ENCODE measurements at regions not wholly inside any gene's neighbourhood (a gene's known extent, or its start where the extent isn't known, plus 50 kb on each side); places are given as distances from the start of the nearest gene placed in this dataset.

DNA sequence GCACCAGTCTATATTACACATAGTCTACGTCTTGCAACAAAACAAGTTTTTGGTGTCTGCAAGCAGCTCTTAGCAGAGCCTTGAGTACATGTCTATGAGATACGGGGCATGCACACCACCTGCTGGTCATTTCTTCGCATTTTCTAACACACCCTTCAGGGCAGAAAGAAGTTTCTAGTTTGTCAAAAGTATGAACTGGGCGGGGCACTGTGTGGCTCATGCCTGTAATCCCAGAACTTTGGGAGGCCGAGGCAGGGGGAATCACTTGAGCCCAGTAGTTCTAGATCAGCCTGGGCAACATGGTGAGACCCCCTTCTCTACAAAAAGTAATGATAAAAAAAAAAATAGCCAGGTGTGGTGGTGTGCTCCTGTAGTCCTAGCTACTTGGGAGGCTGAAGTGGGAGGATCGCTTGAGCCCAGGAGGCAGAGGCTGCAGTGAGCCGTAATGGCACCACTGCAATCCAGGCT lies 64.2 kb upstream of the ARL8B start:
- no peak overlapping the region for H3K4me3 ChIP-seq (ENCODE audit: low read depth, low read length)
- TF ChIP-seq, protein P1, sequence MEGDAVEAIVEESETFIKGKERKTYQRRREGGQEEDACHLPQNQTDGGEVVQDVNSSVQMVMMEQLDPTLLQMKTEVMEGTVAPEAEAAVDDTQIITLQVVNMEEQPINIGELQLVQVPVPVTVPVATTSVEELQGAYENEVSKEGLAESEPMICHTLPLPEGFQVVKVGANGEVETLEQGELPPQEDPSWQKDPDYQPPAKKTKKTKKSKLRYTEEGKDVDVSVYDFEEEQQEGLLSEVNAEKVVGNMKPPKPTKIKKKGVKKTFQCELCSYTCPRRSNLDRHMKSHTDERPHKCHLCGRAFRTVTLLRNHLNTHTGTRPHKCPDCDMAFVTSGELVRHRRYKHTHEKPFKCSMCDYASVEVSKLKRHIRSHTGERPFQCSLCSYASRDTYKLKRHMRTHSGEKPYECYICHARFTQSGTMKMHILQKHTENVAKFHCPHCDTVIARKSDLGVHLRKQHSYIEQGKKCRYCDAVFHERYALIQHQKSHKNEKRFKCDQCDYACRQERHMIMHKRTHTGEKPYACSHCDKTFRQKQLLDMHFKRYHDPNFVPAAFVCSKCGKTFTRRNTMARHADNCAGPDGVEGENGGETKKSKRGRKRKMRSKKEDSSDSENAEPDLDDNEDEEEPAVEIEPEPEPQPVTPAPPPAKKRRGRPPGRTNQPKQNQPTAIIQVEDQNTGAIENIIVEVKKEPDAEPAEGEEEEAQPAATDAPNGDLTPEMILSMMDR (IDR thresholded peaks at IDR 0.05; ENCODE audit: low read depth, low read length) = peak; percentile 55
- TF ChIP-seq, protein P2, sequence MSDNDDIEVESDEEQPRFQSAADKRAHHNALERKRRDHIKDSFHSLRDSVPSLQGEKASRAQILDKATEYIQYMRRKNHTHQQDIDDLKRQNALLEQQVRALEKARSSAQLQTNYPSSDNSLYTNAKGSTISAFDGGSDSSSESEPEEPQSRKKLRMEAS (IDR thresholded peaks at IDR 0.05; ENCODE audit: low read depth, low read length) = peak; percentile 44; the same call in 1 of the 2 replicates
- no peak for TF ChIP-seq POLR2A (IDR thresholded peaks at IDR 0.05; ENCODE audit: extremely low read depth, insufficient read length)
- peak; percentile 85 for DNase-seq (ENCODE audit: low read depth)

DNA sequence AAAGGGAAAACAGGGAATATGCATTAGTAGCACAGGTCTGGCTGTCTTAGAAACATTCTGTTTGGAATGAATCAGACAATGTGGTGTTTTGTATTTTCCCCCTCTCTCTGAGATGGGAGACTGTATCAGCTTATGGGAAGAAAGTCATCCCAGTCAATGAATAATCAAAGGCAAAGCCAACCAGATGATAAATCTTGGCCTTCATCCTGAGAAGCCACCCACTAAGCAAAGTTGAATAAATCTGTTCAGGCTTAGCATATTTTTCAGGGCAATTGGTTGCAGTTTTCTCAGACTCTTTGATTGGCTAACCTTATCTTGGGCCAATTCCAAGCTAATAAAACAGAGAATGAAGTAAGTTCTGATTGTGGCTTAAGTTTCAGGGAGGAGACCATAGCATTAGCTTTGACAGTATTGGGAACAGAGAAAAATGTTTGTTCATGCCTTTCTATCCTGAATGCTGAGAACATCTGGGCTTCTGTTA lies 63.6 kb upstream of the ARL8B start:
- no peak for DNase-seq (ENCODE audit: low read depth)
- TF ChIP-seq, protein P2 (IDR thresholded peaks at IDR 0.05; ENCODE audit: low read depth, low read length) = no peak
- TF ChIP-seq, protein P1 (IDR thresholded peaks at IDR 0.05; ENCODE audit: low read depth, low read length) = no peak
- TF ChIP-seq MYC (IDR thresholded peaks at IDR 0.05; ENCODE audit: low read depth, low read length) (no peak), POLR2A (IDR thresholded peaks at IDR 0.05; ENCODE audit: extremely low read depth, insufficient read length) (no peak)
- no peak overlapping the region for H3K4me3 ChIP-seq (ENCODE audit: low read depth, low read length)

DNA sequence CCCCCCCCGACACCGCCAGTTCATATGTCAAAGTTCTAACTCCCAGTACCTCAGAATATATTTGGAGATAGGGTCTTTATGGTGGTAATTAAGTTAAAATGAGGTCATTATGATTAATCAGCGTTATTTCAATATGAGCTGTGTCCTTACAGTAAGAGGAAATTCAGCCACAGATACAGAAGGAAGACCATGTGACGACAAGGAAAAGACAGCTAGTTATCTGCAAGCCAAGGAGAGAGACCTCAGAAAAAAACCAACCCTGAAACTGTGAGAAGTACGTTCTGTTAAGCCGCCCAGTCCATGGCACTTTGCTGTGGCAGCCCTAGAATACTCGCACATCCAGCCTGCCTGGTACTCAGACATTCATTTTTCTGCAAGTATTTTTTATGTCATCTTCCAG lies 62.3 kb upstream of the ARL8B start:
- TF ChIP-seq, protein P1 (IDR thresholded peaks at IDR 0.05; ENCODE audit: low read depth, low read length) = no peak
- no peak for TF ChIP-seq MYC (IDR thresholded peaks at IDR 0.05; ENCODE audit: low read depth, low read length)
- TF ChIP-seq, protein P2 (IDR thresholded peaks at IDR 0.05; ENCODE audit: low read depth, low read length) = no peak
- TF ChIP-seq POLR2A (IDR thresholded peaks at IDR 0.05; ENCODE audit: extremely low read depth, insufficient read length) = no peak
- no peak overlapping the region for H3K4me3 ChIP-seq (ENCODE audit: low read depth, low read length)

DNA sequence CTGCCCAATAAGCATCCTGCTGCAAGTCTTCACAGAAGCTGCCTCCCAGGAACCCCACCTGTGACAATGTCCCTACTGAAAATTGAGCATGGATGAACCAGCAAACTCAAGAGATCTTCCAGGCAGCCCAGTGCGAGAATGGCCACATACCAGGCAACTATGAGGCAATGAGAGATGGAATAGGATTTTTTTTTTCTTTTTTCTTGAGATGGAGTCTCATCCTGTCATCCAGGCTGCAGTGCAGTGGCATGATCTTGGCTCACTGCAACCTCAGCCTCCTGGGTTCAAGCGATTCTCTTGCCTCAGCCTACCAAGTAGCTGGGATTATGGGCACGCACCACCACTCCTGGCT lies 60.9 kb upstream of the ARL8B start:
- TF ChIP-seq, protein P1 (IDR thresholded peaks at IDR 0.05; ENCODE audit: low read depth, low read length) = no peak
- TF ChIP-seq, protein P2 (IDR thresholded peaks at IDR 0.05; ENCODE audit: low read depth, low read length) = no peak
- TF ChIP-seq POLR2A (IDR thresholded peaks at IDR 0.05; ENCODE audit: extremely low read depth, insufficient read length) (no peak), MYC (IDR thresholded peaks at IDR 0.05; ENCODE audit: low read depth, low read length) (no peak)
- no peak for DNase-seq (ENCODE audit: low read depth)
- H3K4me3 ChIP-seq (ENCODE audit: low read depth, low read length) = no peak overlapping the region

More for the DNA sequence above, 62.3 kb upstream of the ARL8B start:
- no peak for DNase-seq (ENCODE audit: low read depth)

DNA sequence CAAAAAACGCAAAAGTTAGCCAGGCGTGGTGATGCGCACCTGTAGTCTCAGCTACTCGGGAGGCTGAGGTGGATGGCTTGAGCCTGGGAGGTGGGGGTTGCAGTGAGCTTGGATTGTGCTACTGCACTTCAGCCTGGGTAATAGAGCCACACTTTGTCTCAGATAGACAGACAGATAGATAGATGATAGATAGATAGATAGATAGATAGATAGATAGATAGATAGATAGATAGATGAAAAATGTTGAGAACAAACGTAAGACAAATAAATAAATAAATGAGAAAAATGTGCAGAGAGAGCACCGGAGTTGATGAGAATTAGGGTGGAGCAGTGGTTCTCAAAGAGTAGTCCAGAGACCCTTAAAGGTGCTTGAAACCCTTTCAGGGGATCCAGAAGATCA lies 58.4 kb upstream of the ARL8B start:
- DNase-seq (ENCODE audit: low read depth) = no peak
- H3K4me3 ChIP-seq (ENCODE audit: low read depth, low read length) = no peak overlapping the region
- no peak for TF ChIP-seq POLR2A (IDR thresholded peaks at IDR 0.05; ENCODE audit: extremely low read depth, insufficient read length)
- TF ChIP-seq, protein P2 (IDR thresholded peaks at IDR 0.05; ENCODE audit: low read depth, low read length) = no peak
- TF ChIP-seq MYC (IDR thresholded peaks at IDR 0.05; ENCODE audit: low read depth, low read length) = no peak
- TF ChIP-seq, protein P1 (IDR thresholded peaks at IDR 0.05; ENCODE audit: low read depth, low read length) = no peak
